ENCODE measurements at regions not wholly inside any gene's neighbourhood (a gene's known extent, or its start where the extent isn't known, plus 50 kb on each side); places are given as distances from the start of the nearest gene placed in this dataset.

- no peaks in the 10 kb centered on the region for H3K27me3 ChIP-seq (ENCODE audit: control insufficient read depth, insufficient read depth, low read length, poor library complexity, severe bottlenecking)
- H3K27ac ChIP-seq (ENCODE audit: insufficient read depth, low read depth, low read length, poor library complexity, severe bottlenecking) = no peak overlapping the region
- no peaks in the 10 kb centered on the region for H3K4me1 ChIP-seq (ENCODE audit: control insufficient read depth, insufficient read depth, low read length)
- 90 to 96% methylated on average over 6 of the region's 6 CpGs for WGBS, 2 experiments
- no peaks in the 10 kb centered on the region for H3K9me3 ChIP-seq (ENCODE audit: control insufficient read depth, low read length)
- no peaks in the 10 kb centered on the region for H3K36me3 ChIP-seq (ENCODE audit: control insufficient read depth, insufficient read depth, low read length)
- H3K4me3 ChIP-seq (ENCODE audit: insufficient read depth, low read depth, low read length) = no peak overlapping the region
These were observed 640.5 kb downstream of the PLPP3 start for GRCh38 chr1:55938861-55939260.

GRCh38 chr1:55938376-55938850 is 641.0 kb downstream of the PLPP3 start:
- Histone ChIP-seq H3K27me3 (ENCODE audit: control insufficient read depth, insufficient read depth, low read length, poor library complexity, severe bottlenecking) (no peaks in the 10 kb centered on the region), H3K4me1 (ENCODE audit: control insufficient read depth, insufficient read depth, low read length) (no peaks in the 10 kb centered on the region), H3K4me3 (ENCODE audit: insufficient read depth, low read depth, low read length) (no peak overlapping the region), H3K36me3 (ENCODE audit: control insufficient read depth, insufficient read depth, low read length) (no peaks in the 10 kb centered on the region), H3K9me3 (ENCODE audit: control insufficient read depth, low read length) (no peaks in the 10 kb centered on the region), H3K27ac (ENCODE audit: insufficient read depth, low read depth, low read length, poor library complexity, severe bottlenecking) (no peak overlapping the region)
- WGBS, 2 experiments = 89 to 90% methylated on average over 5 of the region's 5 CpGs

DNA sequence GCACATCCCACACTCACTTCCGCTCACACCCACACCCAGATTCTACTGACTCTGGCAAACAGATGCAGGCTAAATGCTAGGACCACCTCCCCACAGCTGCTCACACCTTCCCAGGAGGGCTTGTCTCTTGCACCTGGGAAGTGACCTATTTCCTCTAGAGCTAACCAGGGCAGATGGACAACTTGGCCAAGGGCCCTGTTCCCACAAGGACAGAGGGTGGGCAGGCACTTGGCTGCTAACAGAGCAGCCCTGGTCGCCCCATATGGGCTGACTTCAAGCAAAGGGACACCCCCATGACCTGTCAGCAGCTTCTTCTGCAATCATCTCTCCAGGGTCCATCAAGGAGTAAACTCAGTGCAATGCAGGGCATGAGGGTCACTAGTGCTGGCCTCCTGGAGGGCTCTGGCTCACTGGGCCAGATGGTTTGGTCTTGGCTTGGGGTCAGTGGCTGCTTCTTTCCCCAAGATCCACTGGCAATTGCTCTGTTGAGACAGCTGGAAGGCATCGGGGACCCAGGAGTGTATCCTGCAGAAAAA is 641.5 kb downstream of the PLPP3 start:
- no peaks in the 10 kb centered on the region for H3K9me3 ChIP-seq (ENCODE audit: control insufficient read depth, low read length)
- no peaks in the 10 kb centered on the region for H3K36me3 ChIP-seq (ENCODE audit: control insufficient read depth, insufficient read depth, low read length)
- H3K27ac ChIP-seq (ENCODE audit: insufficient read depth, low read depth, low read length, poor library complexity, severe bottlenecking) = no peak overlapping the region
- H3K4me1 ChIP-seq (ENCODE audit: control insufficient read depth, insufficient read depth, low read length) = no peaks in the 10 kb centered on the region
- H3K4me3 ChIP-seq (ENCODE audit: insufficient read depth, low read depth, low read length) = no peak overlapping the region
- 90 to 96% methylated on average over 3 of the region's 3 CpGs for WGBS, 2 experiments
- no peaks in the 10 kb centered on the region for H3K27me3 ChIP-seq (ENCODE audit: control insufficient read depth, insufficient read depth, low read length, poor library complexity, severe bottlenecking)

DNA sequence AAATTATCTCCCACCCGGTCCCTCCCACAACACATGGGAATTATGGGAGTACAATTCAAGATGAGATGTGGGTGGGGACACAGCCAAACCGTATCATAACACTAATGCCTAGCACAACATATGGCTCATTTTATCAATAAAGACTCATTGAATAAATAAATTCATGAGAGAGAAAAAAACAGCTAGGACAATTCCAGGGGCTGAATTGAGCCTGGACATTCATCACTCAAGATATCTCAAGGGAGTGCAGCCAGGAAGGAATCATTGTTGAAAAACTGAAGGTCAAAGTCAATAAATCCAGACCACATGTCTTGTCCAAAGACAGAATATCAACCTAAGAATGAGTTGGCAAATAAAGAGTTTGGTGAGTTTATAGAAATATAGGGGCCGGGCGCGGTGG is 644.1 kb downstream of the PLPP3 start:
- no peaks in the 10 kb centered on the region for H3K36me3 ChIP-seq (ENCODE audit: control insufficient read depth, insufficient read depth, low read length)
- 100% methylated on average over 1 of the region's 5 CpGs; no CpG with 5 or more reads in 1 of the 2 experiments for WGBS, 2 experiments
- no peak overlapping the region for H3K4me3 ChIP-seq (ENCODE audit: insufficient read depth, low read depth, low read length)
- H3K4me1 ChIP-seq (ENCODE audit: control insufficient read depth, insufficient read depth, low read length) = no peaks in the 10 kb centered on the region
- no peak overlapping the region for H3K27ac ChIP-seq (ENCODE audit: insufficient read depth, low read depth, low read length, poor library complexity, severe bottlenecking)
- H3K27me3 ChIP-seq (ENCODE audit: control insufficient read depth, insufficient read depth, low read length, poor library complexity, severe bottlenecking) = no peaks in the 10 kb centered on the region
- no peaks in the 10 kb centered on the region for H3K9me3 ChIP-seq (ENCODE audit: control insufficient read depth, low read length)

- no peaks in the 10 kb centered on the region for H3K36me3 ChIP-seq (ENCODE audit: control insufficient read depth, insufficient read depth, low read length)
- no peaks in the 10 kb centered on the region for H3K4me1 ChIP-seq (ENCODE audit: control insufficient read depth, insufficient read depth, low read length)
- no peak overlapping the region for H3K27ac ChIP-seq (ENCODE audit: insufficient read depth, low read depth, low read length, poor library complexity, severe bottlenecking)
- H3K4me3 ChIP-seq (ENCODE audit: insufficient read depth, low read depth, low read length) = no peak overlapping the region
- H3K9me3 ChIP-seq (ENCODE audit: control insufficient read depth, low read length) = no peaks in the 10 kb centered on the region
- 91 to 100% methylated on average over 1 of the region's 1 CpG for whole genome bisulfite sequencing, 2 experiments
- no peaks in the 10 kb centered on the region for H3K27me3 ChIP-seq (ENCODE audit: control insufficient read depth, insufficient read depth, low read length, poor library complexity, severe bottlenecking)
These were observed 647.0 kb downstream of the PLPP3 start for GRCh38 chr1:55932402-55932801.

- no peaks in the 10 kb centered on the region for H3K4me1 ChIP-seq (ENCODE audit: control insufficient read depth, insufficient read depth, low read length)
- H3K4me3 ChIP-seq (ENCODE audit: insufficient read depth, low read depth, low read length) = no peak overlapping the region
- no peaks in the 10 kb centered on the region for H3K27me3 ChIP-seq (ENCODE audit: control insufficient read depth, insufficient read depth, low read length, poor library complexity, severe bottlenecking)
- H3K27ac ChIP-seq (ENCODE audit: insufficient read depth, low read depth, low read length, poor library complexity, severe bottlenecking) = no peak overlapping the region
- H3K36me3 ChIP-seq (ENCODE audit: control insufficient read depth, insufficient read depth, low read length) = no peaks in the 10 kb centered on the region
- no peaks in the 10 kb centered on the region for H3K9me3 ChIP-seq (ENCODE audit: control insufficient read depth, low read length)
- WGBS, 2 experiments = 92 to 96% methylated on average over 4 of the region's 4 CpGs
These were observed 648.1 kb downstream of the PLPP3 start for GRCh38 chr1:55931081-55931940.

DNA sequence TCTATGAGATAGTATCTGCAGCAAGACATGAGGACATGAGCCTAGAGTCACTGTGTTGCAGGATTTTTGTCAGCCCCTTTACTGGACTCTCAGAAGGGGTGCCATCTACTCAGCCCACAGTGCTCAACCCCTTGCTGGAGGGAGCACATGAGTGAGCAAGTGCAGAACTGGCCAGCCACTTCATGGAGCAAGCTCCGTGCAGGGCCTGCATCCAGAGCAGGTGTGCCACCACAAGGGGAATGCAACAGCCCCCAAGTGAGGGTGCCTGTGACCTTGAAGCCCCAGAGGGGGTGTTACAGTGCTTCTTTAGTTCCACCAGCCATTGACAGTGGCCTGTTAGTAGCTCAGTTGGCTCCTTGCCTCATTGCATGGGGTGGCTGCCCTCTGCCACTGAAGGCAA is 649.7 kb downstream of the PLPP3 start:
- Histone ChIP-seq H3K27ac (ENCODE audit: insufficient read depth, low read depth, low read length, poor library complexity, severe bottlenecking) (no peak overlapping the region), H3K9me3 (ENCODE audit: control insufficient read depth, low read length) (no peaks in the 10 kb centered on the region), H3K4me3 (ENCODE audit: insufficient read depth, low read depth, low read length) (no peak overlapping the region), H3K36me3 (ENCODE audit: control insufficient read depth, insufficient read depth, low read length) (no peaks in the 10 kb centered on the region), H3K4me1 (ENCODE audit: control insufficient read depth, insufficient read depth, low read length) (no peaks in the 10 kb centered on the region), H3K27me3 (ENCODE audit: control insufficient read depth, insufficient read depth, low read length, poor library complexity, severe bottlenecking) (no peaks in the 10 kb centered on the region)
- 92 to 95% methylated on average over 1 of the region's 1 CpG for WGBS, 2 experiments

DNA sequence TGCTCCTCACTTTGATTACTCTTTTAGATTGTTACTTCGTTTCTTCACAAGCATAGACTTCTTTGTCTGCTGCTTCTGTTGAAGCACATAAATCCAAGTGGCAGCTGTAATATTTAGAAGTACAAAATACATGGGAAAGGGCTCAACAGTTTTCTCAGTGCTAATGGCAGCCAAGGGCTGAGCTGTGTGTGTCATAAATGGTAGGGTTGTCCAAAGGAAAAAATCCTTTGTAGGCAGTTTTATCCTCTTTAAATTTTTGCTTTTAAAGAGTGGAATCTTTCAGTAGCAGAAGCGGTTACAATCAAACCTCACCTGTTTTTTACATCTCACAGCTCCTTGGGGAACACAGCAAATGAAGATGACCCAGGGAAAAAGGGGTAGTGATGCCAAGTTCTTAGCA is 650.8 kb downstream of the PLPP3 start:
- H3K36me3 ChIP-seq (ENCODE audit: control insufficient read depth, insufficient read depth, low read length) = no peaks in the 10 kb centered on the region
- H3K4me1 ChIP-seq (ENCODE audit: control insufficient read depth, insufficient read depth, low read length) = no peaks in the 10 kb centered on the region
- WGBS, 2 experiments = 94 to 95% methylated on average over 2 of the region's 2 CpGs
- H3K27me3 ChIP-seq (ENCODE audit: control insufficient read depth, insufficient read depth, low read length, poor library complexity, severe bottlenecking) = no peaks in the 10 kb centered on the region
- H3K4me3 ChIP-seq (ENCODE audit: insufficient read depth, low read depth, low read length) = no peak overlapping the region
- H3K27ac ChIP-seq (ENCODE audit: insufficient read depth, low read depth, low read length, poor library complexity, severe bottlenecking) = no peak overlapping the region
- H3K9me3 ChIP-seq (ENCODE audit: control insufficient read depth, low read length) = no peaks in the 10 kb centered on the region

- 92 to 93% methylated on average over 1 of the region's 1 CpG for WGBS, 2 experiments
- H3K9me3 ChIP-seq (ENCODE audit: control insufficient read depth, low read length) = no peaks in the 10 kb centered on the region
- no peaks in the 10 kb centered on the region for H3K27me3 ChIP-seq (ENCODE audit: control insufficient read depth, insufficient read depth, low read length, poor library complexity, severe bottlenecking)
- no peaks in the 10 kb centered on the region for H3K36me3 ChIP-seq (ENCODE audit: control insufficient read depth, insufficient read depth, low read length)
- H3K4me1 ChIP-seq (ENCODE audit: control insufficient read depth, insufficient read depth, low read length) = no peaks in the 10 kb centered on the region
- no peak overlapping the region for H3K4me3 ChIP-seq (ENCODE audit: insufficient read depth, low read depth, low read length)
- no peak overlapping the region for H3K27ac ChIP-seq (ENCODE audit: insufficient read depth, low read depth, low read length, poor library complexity, severe bottlenecking)
These were observed 651.6 kb downstream of the PLPP3 start for GRCh38 chr1:55927702-55928290.

DNA sequence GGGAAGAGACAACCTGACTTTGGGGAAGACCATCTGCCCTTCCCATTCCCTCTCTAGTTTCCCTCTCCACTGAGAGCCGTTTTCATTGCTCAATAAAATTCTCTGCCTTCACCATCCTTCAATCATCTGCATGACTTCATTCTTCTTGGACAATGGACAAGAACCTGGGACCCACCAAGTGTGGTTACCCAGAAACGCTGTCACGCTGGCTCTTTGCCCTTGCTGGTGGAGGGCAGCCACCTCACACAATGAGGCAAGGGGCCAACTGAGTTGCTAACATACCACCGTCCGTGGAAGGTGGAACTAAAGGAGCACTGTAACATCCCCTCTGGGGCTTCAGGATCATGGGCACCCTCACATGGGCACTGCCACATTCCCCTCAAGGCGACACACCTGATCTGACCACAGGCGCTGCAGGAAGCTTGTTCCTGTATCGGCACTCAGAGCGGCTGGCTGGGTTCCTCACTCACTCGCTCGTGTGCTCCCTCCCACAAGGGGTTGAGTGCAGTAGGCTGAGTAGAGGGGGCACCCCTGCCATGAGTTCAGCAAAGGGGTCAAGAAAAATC is 652.4 kb downstream of the PLPP3 start:
- no peak overlapping the region for H3K27ac ChIP-seq (ENCODE audit: insufficient read depth, low read depth, low read length, poor library complexity, severe bottlenecking)
- no peak overlapping the region for H3K4me3 ChIP-seq (ENCODE audit: insufficient read depth, low read depth, low read length)
- no peaks in the 10 kb centered on the region for H3K36me3 ChIP-seq (ENCODE audit: control insufficient read depth, insufficient read depth, low read length)
- H3K27me3 ChIP-seq (ENCODE audit: control insufficient read depth, insufficient read depth, low read length, poor library complexity, severe bottlenecking) = no peaks in the 10 kb centered on the region
- no peaks in the 10 kb centered on the region for H3K4me1 ChIP-seq (ENCODE audit: control insufficient read depth, insufficient read depth, low read length)
- whole genome bisulfite sequencing, 2 experiments = 84 to 85% methylated on average over 11 of the region's 11 CpGs
- H3K9me3 ChIP-seq (ENCODE audit: control insufficient read depth, low read length) = no peaks in the 10 kb centered on the region

Data from ectodermal cell (in vitro differentiated cells).